ENCODE measurements at regions not wholly inside any gene's neighbourhood (a gene's known extent, or its start where the extent isn't known, plus 50 kb on each side); places are given as distances from the start of the nearest gene placed in this dataset.

DNA sequence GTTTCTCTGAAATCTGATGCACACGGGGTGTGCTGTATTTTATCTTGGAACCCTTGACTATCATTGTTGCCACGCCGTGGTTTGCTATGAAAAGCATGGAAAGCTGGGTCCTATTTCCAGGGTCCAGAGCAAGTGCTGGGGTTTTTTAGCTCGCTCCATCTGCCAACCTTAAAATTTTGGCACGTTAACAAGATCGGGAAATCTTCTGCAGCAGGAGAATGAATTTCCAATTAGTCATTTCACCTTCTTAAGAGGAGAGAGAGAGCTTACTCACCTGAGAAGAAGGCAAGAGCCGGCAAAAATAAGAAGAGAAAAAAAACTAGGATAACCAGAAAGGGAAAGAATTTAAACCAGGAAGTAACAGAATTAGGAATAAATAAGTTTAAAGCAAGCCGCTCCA lies 223.6 kb upstream of the CELF2 start:
- H3K27me3 ChIP-seq = no peaks in the 10 kb centered on the region
- TF ChIP-seq, protein P1, sequence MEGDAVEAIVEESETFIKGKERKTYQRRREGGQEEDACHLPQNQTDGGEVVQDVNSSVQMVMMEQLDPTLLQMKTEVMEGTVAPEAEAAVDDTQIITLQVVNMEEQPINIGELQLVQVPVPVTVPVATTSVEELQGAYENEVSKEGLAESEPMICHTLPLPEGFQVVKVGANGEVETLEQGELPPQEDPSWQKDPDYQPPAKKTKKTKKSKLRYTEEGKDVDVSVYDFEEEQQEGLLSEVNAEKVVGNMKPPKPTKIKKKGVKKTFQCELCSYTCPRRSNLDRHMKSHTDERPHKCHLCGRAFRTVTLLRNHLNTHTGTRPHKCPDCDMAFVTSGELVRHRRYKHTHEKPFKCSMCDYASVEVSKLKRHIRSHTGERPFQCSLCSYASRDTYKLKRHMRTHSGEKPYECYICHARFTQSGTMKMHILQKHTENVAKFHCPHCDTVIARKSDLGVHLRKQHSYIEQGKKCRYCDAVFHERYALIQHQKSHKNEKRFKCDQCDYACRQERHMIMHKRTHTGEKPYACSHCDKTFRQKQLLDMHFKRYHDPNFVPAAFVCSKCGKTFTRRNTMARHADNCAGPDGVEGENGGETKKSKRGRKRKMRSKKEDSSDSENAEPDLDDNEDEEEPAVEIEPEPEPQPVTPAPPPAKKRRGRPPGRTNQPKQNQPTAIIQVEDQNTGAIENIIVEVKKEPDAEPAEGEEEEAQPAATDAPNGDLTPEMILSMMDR (IDR thresholded peaks at IDR 0.05) = no peak
- H3K4me3 ChIP-seq = no peak overlapping the region
- DNase-seq (ENCODE audit: low spot score) = no peak
- no peaks in the 10 kb centered on the region for H3K36me3 ChIP-seq
- H3K27ac ChIP-seq = peak overlapping the region; percentile 84 to 91
- no peaks in the 10 kb centered on the region for H3K9me3 ChIP-seq
- peaks cover 0 to 46% of the 10 kb centered on the region in 2 donors for H3K4me1 ChIP-seq

DNA sequence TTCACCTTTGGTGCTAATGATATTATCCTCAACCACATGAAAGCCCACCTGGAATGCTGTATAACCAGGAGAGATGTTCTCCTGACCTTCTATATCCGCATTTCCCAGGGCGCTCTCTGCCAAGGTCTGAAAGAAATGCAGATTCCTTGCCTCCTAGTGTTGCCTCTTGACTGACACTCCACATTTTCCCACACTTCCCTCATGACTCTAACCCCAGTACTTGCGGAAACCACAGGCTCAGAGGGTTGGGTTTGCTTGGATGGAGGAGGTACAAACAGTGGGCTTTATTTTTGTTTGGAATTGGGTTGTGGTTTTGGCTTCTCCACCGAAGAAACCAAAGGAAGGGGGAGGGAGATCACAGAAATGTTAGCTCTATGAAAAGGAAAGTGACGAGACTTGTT lies 222.9 kb upstream of the CELF2 start:
- Histone ChIP-seq H3K27me3 (no peaks in the 10 kb centered on the region), H3K36me3 (no peaks in the 10 kb centered on the region), H3K4me1 (peaks cover 0 to 53% of the 10 kb centered on the region in 2 donors), H3K9me3 (no peaks in the 10 kb centered on the region), H3K4me3 (no peak overlapping the region), H3K27ac (peak overlapping the region; percentile 84 to 91)
- TF ChIP-seq, protein P1 (IDR thresholded peaks at IDR 0.05) = no peak
- DNase-seq (ENCODE audit: low spot score) = no peak

DNA sequence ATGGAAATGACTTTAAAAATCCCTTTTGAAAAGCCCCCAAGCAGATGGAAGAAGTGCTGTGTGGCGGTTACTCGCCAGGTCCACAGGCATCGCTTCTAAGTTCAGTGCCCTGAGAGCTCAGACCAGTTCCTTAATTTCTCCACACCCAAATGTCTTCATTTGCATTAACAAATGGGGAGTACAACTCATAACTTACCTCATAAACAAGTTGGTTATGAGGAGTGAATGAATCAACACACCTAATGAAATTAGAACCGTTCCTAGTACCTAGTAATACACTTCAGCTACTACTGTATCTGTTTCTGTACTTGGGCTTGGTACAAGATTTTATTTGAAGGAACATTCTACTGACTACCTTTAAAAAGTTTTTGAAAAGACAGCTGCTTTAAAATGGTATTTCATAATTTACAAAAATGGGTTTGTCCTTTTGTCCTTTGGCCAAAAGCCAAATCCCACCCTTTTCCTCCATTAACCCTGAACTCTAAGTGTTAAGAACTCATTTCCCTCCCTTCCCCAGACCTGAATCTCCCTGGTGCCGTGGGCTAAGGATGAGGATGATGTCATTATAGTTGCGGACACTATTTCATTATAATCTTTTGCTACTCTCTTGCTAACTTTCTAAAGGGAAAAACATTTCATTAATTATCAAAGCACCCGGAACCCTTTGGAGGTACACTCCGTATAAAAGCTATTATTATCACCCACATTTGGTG lies 221.5 kb upstream of the CELF2 start:
- Histone ChIP-seq H3K4me3 (peak overlapping the region; percentile 36 to 42), H3K4me1 (peaks cover 0 to 65% of the 10 kb centered on the region in 2 donors), H3K27me3 (no peaks in the 10 kb centered on the region), H3K36me3 (no peaks in the 10 kb centered on the region), H3K27ac (peak overlapping the region; percentile 84 to 91), H3K9me3 (no peaks in the 10 kb centered on the region)
- TF ChIP-seq, protein P1 (IDR thresholded peaks at IDR 0.05) = no peak
- DNase-seq (ENCODE audit: low spot score) = no peak

DNA sequence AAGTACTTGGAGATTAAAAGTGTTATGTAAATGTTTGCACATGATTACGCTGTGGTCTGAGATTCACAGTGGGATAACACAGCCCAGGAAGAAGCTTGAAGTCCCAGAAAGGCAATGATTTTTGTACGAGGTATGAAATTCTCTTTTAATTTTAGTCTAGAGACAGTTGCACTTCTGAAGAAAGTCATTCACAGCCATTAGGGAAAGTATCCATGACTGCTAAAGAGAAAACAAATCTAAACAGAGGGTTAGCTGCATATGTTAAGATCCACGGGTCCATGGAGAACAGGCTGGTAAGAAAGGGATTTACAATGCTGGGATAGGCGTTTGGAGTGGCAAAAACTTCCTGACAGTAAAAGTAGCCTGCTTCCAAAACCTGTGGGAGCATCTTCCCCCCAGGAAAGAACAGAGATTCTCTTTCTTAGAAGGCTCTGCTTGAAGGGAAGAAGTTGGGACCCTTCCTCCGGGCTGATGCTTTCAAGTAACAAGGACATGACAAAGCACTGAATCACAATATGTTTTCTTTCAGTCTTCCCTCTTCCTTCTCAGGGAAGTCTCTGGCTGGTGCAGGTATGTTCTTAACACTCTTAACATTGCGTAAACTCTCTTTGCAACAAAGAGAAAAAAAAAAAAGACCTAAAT lies 220.8 kb upstream of the CELF2 start:
- no peaks in the 10 kb centered on the region for H3K27me3 ChIP-seq
- H3K9me3 ChIP-seq = no peaks in the 10 kb centered on the region
- no peak for DNase-seq (ENCODE audit: low spot score)
- no peaks in the 10 kb centered on the region for H3K36me3 ChIP-seq
- peaks cover 0 to 68% of the 10 kb centered on the region in 2 donors for H3K4me1 ChIP-seq
- H3K27ac ChIP-seq = peak overlapping the region; percentile 84 to 91
- H3K4me3 ChIP-seq = peak overlapping the region; percentile 36 to 42
- TF ChIP-seq, protein P1 (IDR thresholded peaks at IDR 0.05) = no peak

DNA sequence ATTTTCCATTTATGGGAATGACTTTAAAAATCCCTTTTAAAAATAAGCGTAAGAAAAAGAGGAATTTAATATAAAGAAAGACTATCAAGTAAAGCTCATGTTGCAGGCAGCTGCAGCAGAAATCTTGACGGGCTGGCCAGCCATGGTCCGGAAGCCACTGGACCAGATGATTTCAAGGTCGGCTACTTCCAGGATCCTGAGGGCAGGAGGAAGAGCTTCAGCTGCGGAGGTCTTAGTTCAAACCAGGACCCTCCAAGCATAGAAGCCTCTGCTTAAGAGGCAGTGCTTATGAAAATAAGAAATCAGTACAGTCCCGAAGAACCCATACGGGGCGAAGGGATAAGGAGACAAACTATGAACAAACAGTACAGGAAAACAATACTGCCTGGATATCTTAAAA lies 220.2 kb upstream of the CELF2 start:
- TF ChIP-seq, protein P1 (IDR thresholded peaks at IDR 0.05) = no peak
- Histone ChIP-seq H3K27ac (peak overlapping the region; percentile 84 to 91), H3K9me3 (no peaks in the 10 kb centered on the region), H3K36me3 (no peaks in the 10 kb centered on the region), H3K4me1 (peaks cover 0 to 66% of the 10 kb centered on the region in 2 donors), H3K4me3 (peak overlapping the region; percentile 36 to 42), H3K27me3 (no peaks in the 10 kb centered on the region)
- DNase-seq (ENCODE audit: low spot score) = peak; percentile 64

Data from right atrium auricular region (tissue), 2 donors.